CD14-positive monocyte (primary cell): ENCODE measurements at regions not wholly inside any gene's neighbourhood (a gene's known extent, or its start where the extent isn't known, plus 50 kb on each side); places are given as distances from the start of the nearest gene placed in this dataset.

Source experiments
- DNase-seq, 3 donors: peaks; one replicate each; pipeline ENCODE4 v3.0.0-alpha.2; 2011 to 2022
- H2AFZ ChIP-seq: 2 replicates; pipeline ENCODE4 v1.6.0; 2012; ENCODE audit warnings: mild to moderate bottlenecking, low read depth, low read length, inconsistent platforms; ENCODE audit not compliant: insufficient read depth, poor library complexity, severe bottlenecking
- H3K27ac ChIP-seq, 2 donors: 1 replicate in 1 of 2; 2 replicates in 1 of 2; pipeline ENCODE4 v1.5.1; 2012 to 2013; ENCODE audit warnings: low read length in 2 of 2, control low read depth in 1 of 2, inconsistent platforms in 1 of 2, low read depth in 1 of 2, mild to moderate bottlenecking in 1 of 2
- H3K27me3 ChIP-seq, 2 donors: one replicate each; pipeline versions ENCODE4 v1.6.0 to v1.6.1; 2011 to 2013; ENCODE audit warnings: low read length in 2 of 2; ENCODE audit not compliant: control insufficient read depth in 2 of 2, insufficient read depth in 2 of 2
- H3K36me3 ChIP-seq, 2 donors: replicated peaks in 1 of 2; 1 replicate in 1 of 2; 2 replicates in 1 of 2; pipeline versions ENCODE4 v1.5.1 to v1.6.1; 2012 to 2013; ENCODE audit warnings: low read length in 2 of 2, control low read depth in 1 of 2, inconsistent platforms in 1 of 2, mild to moderate bottlenecking in 1 of 2; ENCODE audit not compliant: insufficient read depth in 2 of 2, control insufficient read depth in 1 of 2
- H3K4me1 ChIP-seq, 2 donors: 1 replicate in 1 of 2; 2 replicates in 1 of 2; pipeline versions ENCODE4 v1.5.1 to v1.6.1; 2012 to 2013; ENCODE audit warnings: low read length in 2 of 2, control low read depth in 1 of 2, inconsistent platforms in 1 of 2, mild to moderate bottlenecking in 1 of 2, moderate library complexity in 1 of 2; ENCODE audit not compliant: insufficient read depth in 2 of 2, control insufficient read depth in 1 of 2
- H3K4me2 ChIP-seq: replicated peaks from 2 replicates; pipeline ENCODE3; 2012; ENCODE audit warnings: low read length, moderate library complexity, mild to moderate bottlenecking; ENCODE audit not compliant: poor library complexity, severe bottlenecking; ENCODE audit errors: extremely low read depth
- H3K4me3 ChIP-seq, 3 experiments: fragments of 200-600 bp in 1 of 3; sonication (generic) in 1 of 3; replicated peaks in 1 of 3; 1 replicate in 2 of 3; 2 replicates in 1 of 3; pipeline ENCODE4 v1.5.1; 2011 to 2013; ENCODE audit warnings: low read length in 3 of 3, mild to moderate bottlenecking in 3 of 3, control low read depth in 2 of 3, low read depth in 2 of 3, inconsistent platforms in 1 of 3, moderate library complexity in 1 of 3
- H3K79me2 ChIP-seq: 2 replicates; pipeline ENCODE4 v1.6.0; 2012; ENCODE audit warnings: mild to moderate bottlenecking, control low read depth, inconsistent platforms, low read length, moderate library complexity; ENCODE audit not compliant: insufficient read depth
- H3K9ac ChIP-seq: 2 replicates; pipeline ENCODE4 v1.6.0; 2017; ENCODE audit warnings: low read length, mild to moderate bottlenecking; ENCODE audit not compliant: insufficient read depth, poor library complexity, severe bottlenecking
- H3K9me3 ChIP-seq, 2 donors: replicated peaks in 1 of 2; 1 replicate in 1 of 2; 2 replicates in 1 of 2; pipeline versions ENCODE4 v1.5.1 to v1.6.1; 2012 to 2013; ENCODE audit warnings: low read length in 2 of 2, control low read depth in 1 of 2; ENCODE audit not compliant: control insufficient read depth in 1 of 2, insufficient read depth in 1 of 2
- H4K20me1 ChIP-seq: 2 replicates; pipeline ENCODE4 v1.6.0; 2012; ENCODE audit warnings: mild to moderate bottlenecking, low read length, control low read depth, moderate library complexity; ENCODE audit not compliant: insufficient read depth
- H3K27ac Mint-ChIP-seq, 7 donors: one replicate each; pipeline ENCODE4 v1.8.0; 2020; ENCODE audit warnings: mild to moderate bottlenecking in 7 of 7, mixed read lengths in 7 of 7, moderate library complexity in 6 of 7, inconsistent platforms in 2 of 7
- H3K27me3 Mint-ChIP-seq, 3 donors: one replicate each; pipeline ENCODE4 v1.8.0; 2021 to 2022; ENCODE audit warnings: low read depth in 3 of 3, mild to moderate bottlenecking in 3 of 3, mixed read lengths in 3 of 3, moderate library complexity in 3 of 3, inconsistent platforms in 1 of 3
- H3K36me3 Mint-ChIP-seq, 2 donors: one replicate each; pipeline ENCODE4 v1.8.0; 2020; ENCODE audit warnings: mixed read lengths in 2 of 2, inconsistent platforms in 1 of 2, mild to moderate bottlenecking in 1 of 2
- H3K4me1 Mint-ChIP-seq: one replicate; pipeline ENCODE4 v1.8.0; 2020; ENCODE audit warnings: mild to moderate bottlenecking, mixed read lengths
- H3K4me3 Mint-ChIP-seq, 2 donors: one replicate each; pipeline ENCODE4 v1.8.0; 2020; ENCODE audit warnings: mild to moderate bottlenecking in 2 of 2, mixed read lengths in 2 of 2, moderate library complexity in 1 of 2
- H3K9me3 Mint-ChIP-seq, 7 donors: one replicate each; pipeline ENCODE4 v1.8.0; 2020 to 2022; ENCODE audit warnings: mixed read lengths in 7 of 7, mild to moderate bottlenecking in 6 of 7, moderate library complexity in 6 of 7, inconsistent platforms in 2 of 7
- CTCF ChIP-seq: fragments of 200-600 bp; IDR thresholded peaks from one replicate; pipeline ENCODE4 v1.8.0; 2022; ENCODE audit warnings: antibody characterized with exemption, mild to moderate bottlenecking
- WGBS: methylation state at CpG from one replicate; pipeline ENCODE4 v1.1.5; 2013; ENCODE audit warnings: missing lambda C conversion rate; ENCODE audit not compliant: insufficient coverage; 5-methylcytosine and 5-hydroxymethylcytosine counted together
- intact Hi-C, 2 donors: fragments of 100-400 bp; cut with micrococcal nuclease; formaldehyde crosslinking; loops; one replicate each; pipeline versions ENCODE4 v1.15.0 to v1.15.1; 2023

DNA sequence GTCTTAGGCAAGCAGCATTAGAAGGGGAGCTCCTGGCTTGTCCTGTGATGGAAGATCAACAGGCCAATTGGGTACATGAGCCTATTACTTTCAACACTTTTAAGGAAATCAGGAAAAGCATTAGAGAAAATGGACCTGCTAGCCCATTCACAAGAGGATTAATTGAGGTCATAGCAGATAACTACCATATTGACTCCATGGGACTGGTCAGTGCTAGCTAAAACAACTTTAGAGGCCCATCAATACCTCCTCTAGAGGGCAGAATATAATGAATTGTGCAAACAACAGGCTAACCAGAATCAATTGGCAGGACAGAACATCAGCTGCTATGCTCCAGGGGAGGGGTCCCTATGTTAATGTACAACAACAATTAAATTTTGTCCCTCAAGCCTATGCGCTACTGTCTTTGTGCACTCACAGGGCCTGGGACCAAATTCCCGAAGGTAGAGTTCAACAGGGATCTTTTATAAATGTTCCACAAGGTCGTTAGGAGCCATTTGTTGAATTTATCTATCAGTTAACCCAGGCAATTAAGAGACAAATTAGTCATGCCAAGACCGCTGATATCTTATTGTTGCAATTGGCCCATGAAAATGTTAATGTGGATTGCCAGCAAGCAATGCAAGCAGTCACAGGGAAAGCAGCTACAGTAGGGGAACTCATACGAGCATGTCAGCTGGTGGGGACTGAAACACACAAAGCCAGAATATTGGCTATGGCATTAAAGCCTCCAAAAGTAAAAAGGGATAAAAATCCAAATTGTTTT, 106.6 kb upstream of the BTN3A2 start:
- Histone ChIP-seq H3K4me3 (no peak overlapping the region), H4K20me1 (no peaks in the 10 kb centered on the region), H3K36me3 (no peaks in the 10 kb centered on the region), H2AFZ (no peak overlapping the region), H3K27ac (no peak overlapping the region), H3K4me2 (no peak overlapping the region), H3K4me1 (peaks cover 43 to 54% of the 10 kb centered on the region in 2 donors), H3K27me3 (no peaks in the 10 kb centered on the region), H3K9ac (no peak overlapping the region), H3K9me3 (no peaks in the 10 kb centered on the region), H3K79me2 (peaks cover 4% of the 10 kb centered on the region)
- Mint-ChIP-seq H3K9me3 (peaks cover 0 to 4% (median 0%) of the 10 kb centered on the region in 7 donors), H3K27ac (peak overlapping the region in 1 of 7 donors; percentile 42), H3K4me3 (no peak overlapping the region), H3K4me1 (peaks cover 49% of the 10 kb centered on the region), H3K27me3 (no peaks in the 10 kb centered on the region), H3K36me3 (no peaks in the 10 kb centered on the region)
- WGBS, result 87% methylated on average over 5 of the region's 5 CpGs
- intact Hi-C loops, result no loop called here
- peak; percentile 18 for TF ChIP-seq CTCF
- no peak for DNase-seq

- peak overlapping the region; percentile 89 to 99 (median 94) for H3K27ac Mint-ChIP-seq
- peak overlapping the region; percentile 60 for H3K4me2 ChIP-seq
- 34% methylated on average over 4 of the region's 7 CpGs for WGBS
- H3K36me3 ChIP-seq, result no peaks in the 10 kb centered on the region
- peak overlapping the region in 1 of 3 experiments; percentile 55 for H3K4me3 ChIP-seq
- H4K20me1 ChIP-seq, result no peaks in the 10 kb centered on the region
- H3K9ac ChIP-seq, result no peak overlapping the region
- no peaks in the 10 kb centered on the region for H3K79me2 ChIP-seq
- intact Hi-C loops, result no loop called here
- no peaks in the 10 kb centered on the region for H3K9me3 ChIP-seq
- peak overlapping the region; percentile 51 for H2AFZ ChIP-seq
- H3K4me1 Mint-ChIP-seq, result peaks cover 45% of the 10 kb centered on the region
- peaks cover 0 to 4% (median 0%) of the 10 kb centered on the region in 7 donors for H3K9me3 Mint-ChIP-seq
- peak in 2 of 3 donors; percentile 34 to 46 for DNase-seq
- peak overlapping the region; percentile 70 to 80 for H3K27ac ChIP-seq
- peak overlapping the region; percentile 64 to 82 for H3K4me3 Mint-ChIP-seq
- H3K27me3 Mint-ChIP-seq, result no peaks in the 10 kb centered on the region
- peaks cover 40 to 47% of the 10 kb centered on the region in 2 donors for H3K4me1 ChIP-seq
- H3K27me3 ChIP-seq, result no peaks in the 10 kb centered on the region
- TF ChIP-seq CTCF, result no peak
- no peaks in the 10 kb centered on the region for H3K36me3 Mint-ChIP-seq
These were observed 104.8 kb upstream of the BTN3A2 start for GRCh38 chr6:26260110-26260637.
